NCI-H82 (cell line): ENCODE measurements at regions not wholly inside any gene's neighbourhood (a gene's known extent, or its start where the extent isn't known, plus 50 kb on each side); places are given as distances from the start of the nearest gene placed in this dataset.

Experiments used
- DNase-seq: peaks from one replicate; lab custom pipeline; 2025; lab: John Stamatoyannopoulos, UW

DNA sequence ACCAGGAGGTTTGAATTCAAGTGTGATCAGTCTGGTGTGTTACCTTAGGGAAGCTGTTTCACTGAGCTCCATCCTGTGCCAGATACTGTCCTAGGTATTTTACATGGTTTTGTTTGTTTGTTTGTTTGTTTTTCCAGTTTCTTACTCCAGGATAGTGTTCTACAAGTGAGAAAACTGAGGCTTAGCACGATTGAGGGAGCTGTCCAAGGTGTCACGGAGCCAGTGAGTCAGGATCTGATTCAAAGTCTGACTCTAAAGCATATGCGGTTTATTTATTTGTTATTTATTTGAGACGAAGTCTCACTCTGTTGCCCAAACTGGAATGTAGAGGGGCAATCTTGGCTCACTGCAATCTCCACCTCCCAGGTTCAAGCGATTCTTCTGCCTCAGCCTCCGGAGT lies 79.7 kb upstream of the GNG2 start:
- no peak for DNase-seq

DNA sequence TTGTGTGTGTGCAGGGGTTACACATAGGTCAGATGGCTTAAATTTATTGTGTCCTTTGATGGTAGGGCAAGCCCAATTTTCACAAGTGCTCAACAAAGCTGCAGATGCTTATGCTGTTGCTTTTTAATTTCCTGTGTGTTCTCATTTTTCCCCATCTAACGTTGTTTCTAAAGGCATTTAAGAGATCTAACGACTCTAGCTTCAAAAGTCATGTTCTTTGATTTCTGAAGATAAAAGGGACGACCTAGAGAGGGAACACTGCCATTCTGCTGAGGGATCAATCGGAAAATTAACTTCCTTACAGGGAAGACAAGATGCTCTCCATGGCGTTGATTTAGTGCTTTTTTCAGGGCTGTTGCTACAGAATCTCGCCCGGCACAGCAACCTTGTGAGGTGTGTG lies 79.0 kb upstream of the GNG2 start:
- no peak for DNase-seq

DNA sequence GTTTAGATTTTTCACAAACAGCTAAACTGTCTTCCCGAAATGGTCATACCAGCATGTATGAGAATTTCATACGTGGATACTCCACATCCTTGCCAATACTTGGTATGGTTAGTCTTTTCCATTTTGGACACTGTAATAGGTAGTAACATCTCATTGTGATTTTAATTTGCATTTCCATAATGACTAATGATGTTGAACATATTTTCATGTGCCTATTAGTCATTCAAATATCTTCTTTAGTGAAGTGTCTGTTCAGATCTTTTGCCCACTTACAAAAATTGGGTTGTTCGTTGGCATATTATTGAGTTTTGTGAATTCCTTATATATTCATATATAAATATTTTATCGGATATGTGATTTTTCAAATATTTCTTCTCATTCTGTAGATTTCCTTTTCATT lies 78.0 kb upstream of the GNG2 start:
- DNase-seq = no peak

DNA sequence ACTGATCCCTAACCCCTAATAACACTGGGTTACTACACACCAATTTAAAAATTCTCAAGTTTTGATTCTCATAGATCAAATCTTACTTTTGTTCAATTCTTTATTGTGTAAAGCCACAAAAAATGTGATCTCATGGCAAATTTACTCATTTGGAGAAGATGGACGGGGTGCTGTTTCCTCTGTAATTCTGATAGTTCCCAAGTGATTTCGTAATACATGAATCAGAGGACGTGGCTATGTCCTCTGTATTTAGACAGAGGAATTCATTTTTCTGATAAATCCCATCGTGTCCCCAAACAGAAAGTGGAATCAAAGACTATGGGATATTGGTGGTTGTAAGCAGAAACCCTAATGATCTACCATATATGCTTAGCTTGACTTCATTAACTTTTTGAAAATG lies 76.6 kb upstream of the GNG2 start:
- DNase-seq = no peak

DNA sequence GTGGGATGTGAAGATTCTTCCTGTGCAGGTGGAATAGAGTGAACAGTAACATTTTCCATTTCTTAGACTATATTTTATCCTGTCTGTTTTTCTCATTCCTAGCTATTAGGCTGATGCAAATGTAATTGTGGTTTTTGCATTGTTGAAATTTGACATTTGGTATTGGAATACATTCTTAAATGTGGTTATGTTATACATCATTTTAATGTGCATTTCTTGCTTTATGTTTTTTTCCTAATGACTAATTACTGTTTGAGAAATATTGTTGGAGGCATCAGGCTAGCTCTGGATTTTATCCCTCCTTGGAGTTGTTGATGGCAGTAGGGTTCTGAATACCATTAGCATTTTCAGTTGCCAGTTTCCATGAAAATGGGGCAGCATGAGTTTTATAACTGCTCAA lies 75.9 kb upstream of the GNG2 start:
- no peak for DNase-seq

DNA sequence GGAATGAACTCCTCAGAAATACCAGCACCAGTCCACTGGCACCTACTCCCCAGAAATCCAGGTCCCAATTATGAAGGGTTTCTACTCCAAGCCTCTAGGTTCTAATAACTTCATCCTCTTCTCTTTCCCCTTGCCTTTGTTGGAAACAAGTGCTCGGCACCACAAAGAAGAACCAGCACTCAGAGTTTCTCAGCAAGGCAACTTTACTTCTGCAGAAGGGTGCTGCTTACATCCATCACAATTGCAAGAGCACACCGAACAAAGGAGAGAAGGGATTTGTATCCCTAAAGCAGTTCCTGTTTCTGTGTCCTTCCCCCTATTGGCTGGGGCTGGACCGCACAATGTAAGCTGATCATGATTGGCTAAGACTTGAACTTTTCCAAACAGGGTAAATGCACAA lies 74.2 kb upstream of the GNG2 start:
- no peak for DNase-seq

DNA sequence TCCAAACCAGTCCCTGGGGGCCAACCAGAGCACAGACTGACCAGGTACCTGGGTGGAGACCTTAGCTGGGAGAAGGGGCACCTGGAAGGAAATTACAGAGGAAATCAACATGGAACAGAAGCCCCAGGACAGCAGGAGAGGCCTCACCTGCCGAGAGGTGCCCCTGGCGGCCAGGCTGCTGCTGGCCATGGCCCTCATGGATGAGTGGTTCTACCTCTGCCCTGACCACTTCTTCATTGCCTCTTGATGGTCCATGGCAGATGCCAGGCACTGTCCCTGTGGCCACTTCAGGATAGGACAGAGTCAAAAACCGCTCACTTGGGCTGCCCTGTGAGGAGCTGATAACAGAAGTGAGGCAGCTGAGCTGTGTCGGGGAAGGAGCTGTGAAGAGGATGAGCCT lies 73.1 kb upstream of the GNG2 start:
- no peak for DNase-seq

DNA sequence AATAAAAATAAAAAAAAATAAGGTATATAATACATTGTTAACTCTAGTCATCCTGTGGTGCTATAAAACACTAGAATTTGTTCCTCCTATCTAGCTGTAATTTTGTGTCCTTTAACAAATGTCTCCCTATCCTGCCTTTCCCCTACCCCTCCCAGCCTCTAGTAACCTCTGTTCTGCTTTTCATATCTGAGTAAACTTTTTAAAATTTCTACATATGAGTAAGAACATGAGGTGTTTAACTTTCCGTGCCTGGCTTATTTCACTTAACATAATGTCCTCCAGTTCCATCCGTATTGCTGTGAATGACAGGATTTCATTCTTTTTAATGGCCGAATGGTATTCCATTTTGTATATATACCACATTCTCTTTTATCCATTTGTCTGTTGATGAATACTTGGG lies 71.3 kb upstream of the GNG2 start:
- DNase-seq = no peak

DNA sequence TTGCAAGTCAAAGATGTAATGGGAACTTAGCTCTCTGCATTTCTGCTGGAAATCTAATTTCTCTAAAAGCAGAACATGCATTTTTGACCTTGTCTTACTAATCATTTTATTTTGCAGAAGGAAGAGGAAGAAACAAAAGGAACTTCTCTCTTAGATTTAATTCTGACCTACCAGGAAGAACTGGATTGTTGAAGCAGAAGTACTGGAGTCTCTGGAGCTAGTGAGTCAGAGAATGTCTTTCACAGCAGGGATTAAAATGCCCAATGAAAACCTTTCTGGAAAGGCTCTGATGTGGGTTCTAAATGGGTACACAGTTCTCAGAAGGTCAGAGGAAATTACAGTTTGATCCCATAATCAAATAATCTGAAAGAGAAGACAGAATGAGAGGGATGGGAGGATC lies 70.8 kb upstream of the GNG2 start:
- DNase-seq = no peak

DNA sequence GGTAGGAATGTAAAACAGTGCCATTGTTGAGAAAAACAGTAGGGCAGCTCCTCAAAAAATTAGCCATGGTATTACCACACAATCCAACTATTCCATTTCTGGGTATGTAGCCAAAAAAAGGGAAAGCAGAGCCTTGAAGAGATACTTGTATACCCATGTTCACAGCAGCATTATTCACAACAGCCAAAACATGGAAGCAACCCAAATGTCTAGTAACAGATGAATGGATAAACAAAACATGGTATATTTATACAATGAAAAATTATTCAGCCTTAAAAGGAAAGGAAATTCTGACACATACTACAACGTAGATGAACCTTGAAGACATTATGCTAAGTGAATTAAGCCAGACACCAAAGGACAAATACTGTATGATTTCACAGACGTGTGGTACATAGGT lies 67.6 kb upstream of the GNG2 start:
- no peak for DNase-seq

DNA sequence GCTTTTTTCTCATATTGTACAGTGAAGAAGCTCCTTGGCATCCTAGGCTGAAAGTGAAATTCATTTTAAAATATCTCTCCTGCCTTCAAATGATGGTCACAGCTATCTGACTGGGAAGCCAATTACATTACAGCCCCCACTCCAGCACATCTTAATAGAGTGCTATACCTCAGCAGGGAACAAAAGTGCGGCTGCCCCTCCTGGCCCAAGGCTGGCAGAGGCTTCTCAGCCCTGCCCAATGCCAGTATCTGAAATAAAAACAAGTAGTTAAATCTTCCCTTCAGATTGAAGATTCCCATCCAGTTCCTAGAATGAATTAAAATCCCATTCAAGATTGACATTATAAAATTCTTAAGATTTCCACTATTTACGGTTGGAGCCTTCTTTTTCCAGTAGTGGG lies 54.9 kb upstream of the GNG2 start:
- DNase-seq = peak; percentile 60

DNA sequence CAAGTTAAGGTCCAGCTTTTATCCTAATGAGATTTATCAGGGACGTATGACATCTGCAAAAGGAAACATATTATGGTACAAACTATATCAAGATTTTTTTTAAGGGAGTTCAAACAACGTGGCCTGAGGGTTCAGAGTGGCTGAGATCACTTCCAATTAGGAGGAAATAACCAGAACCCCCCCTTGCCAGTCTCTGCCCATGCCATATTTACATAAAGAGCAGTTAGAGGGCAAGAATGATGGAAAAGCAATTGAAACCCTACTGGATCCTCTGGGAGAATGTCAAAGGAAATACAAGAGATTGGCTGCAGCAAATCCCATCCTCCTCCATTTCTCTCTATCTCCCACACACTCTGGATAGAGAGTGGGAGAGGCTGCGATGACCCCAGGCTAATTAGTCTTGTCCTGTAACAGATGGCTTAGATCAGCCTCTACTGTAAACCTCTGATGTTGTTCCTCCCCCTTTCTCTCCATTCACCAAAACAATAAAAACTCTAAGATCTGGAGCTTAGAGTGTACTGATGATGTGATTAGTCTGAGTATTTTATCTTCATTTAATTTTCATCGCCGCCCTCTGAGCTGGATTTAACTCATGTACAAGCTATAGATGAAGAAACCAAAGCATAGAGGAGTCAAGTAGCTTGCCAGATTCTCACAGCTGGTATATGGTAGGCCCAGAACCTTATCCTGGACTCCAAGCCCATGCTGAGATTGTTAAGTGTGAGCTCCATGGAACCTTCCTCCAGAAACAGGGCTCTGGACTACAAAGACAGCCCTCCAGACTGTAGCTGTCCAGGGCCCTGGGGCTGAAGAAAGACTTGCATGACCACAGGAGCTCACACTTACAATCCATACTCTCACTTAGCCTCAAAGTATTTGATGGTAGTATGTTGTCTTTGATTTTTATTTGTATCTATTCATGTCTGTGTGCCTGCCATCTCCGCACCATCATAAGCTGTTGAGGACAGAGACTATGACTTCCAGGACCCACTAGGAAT lies 54.1 kb upstream of the GNG2 start:
- peak; percentile 78 for DNase-seq

DNA sequence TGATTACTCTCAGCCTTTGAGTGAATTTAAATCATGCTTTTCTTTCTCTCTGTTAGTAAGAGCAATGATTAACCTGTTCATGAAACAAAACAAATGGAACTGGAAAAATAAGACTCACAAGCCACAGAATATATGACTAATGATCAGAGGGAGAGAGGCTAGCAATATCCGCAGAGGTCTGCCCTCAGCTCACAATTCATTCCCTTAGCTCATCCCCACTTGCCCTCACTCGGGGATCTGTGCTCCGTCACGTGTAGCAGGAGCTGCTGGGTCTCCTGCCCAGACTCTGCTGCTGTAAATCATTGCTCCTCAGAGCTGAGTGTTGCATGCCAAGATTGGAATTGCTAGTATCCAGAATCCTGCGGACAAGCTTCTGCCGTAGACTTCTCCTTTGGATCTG lies 53.1 kb upstream of the GNG2 start:
- DNase-seq = no peak
